RWPE2 (cell line): ENCODE measurements at regions not wholly inside any gene's neighbourhood (a gene's known extent, or its start where the extent isn't known, plus 50 kb on each side); places are given as distances from the start of the nearest gene placed in this dataset.

Experiments used
- ATAC-seq: fragments of 200-7000 bp; cut with Tn5 transposase; 3 replicates; pipeline ENCODE4 v1.9.1; 2021; ENCODE audit warnings: low read depth
- DNase-seq: peaks from one replicate; pipeline ENCODE4 v3.0.0-alpha.2; 2020; ENCODE audit warnings: low spot score
- H3K27ac ChIP-seq: fragments of 450-650 bp; 2 replicates; pipeline ENCODE4 v1.5.1; 2017; ENCODE audit warnings: mild to moderate bottlenecking; ENCODE audit not compliant: poor library complexity, severe bottlenecking
- H3K27me3 ChIP-seq: fragments of 250-450 bp; sonication (Bioruptor Pico); 2 replicates; pipeline ENCODE4 v1.5.1; 2021; ENCODE audit warnings: mild to moderate bottlenecking, moderate library complexity; ENCODE audit not compliant: insufficient read depth, poor library complexity, severe bottlenecking
- H3K36me3 ChIP-seq: fragments of 250-450 bp; sonication (Bioruptor Pico); 2 replicates; pipeline ENCODE4 v1.5.1; 2020; ENCODE audit warnings: low read depth, mild to moderate bottlenecking, moderate library complexity
- H3K4me1 ChIP-seq: fragments of 250-450 bp; sonication (Bioruptor Pico); 2 replicates; pipeline ENCODE4 v1.5.1; 2021; ENCODE audit warnings: mild to moderate bottlenecking, moderate library complexity; ENCODE audit not compliant: insufficient read depth, poor library complexity, severe bottlenecking
- H3K4me3 ChIP-seq: fragments of 250-450 bp; sonication (Bioruptor Pico); 2 replicates; pipeline ENCODE4 v1.5.1; 2021; ENCODE audit warnings: mild to moderate bottlenecking, moderate library complexity; ENCODE audit not compliant: severe bottlenecking
- H3K9me3 ChIP-seq: fragments of 250-450 bp; sonication (Bioruptor Pico); 2 replicates; pipeline ENCODE4 v1.5.1; 2021; ENCODE audit warnings: mild to moderate bottlenecking, moderate library complexity; ENCODE audit not compliant: severe bottlenecking
- CTCF ChIP-seq: fragments of 450-650 bp; IDR thresholded peaks from one replicate; pipeline ENCODE4 v1.5.1; 2017; ENCODE audit warnings: mild to moderate bottlenecking, moderate library complexity; ENCODE audit not compliant: poor library complexity, severe bottlenecking

GRCh38 chr4:127578967-127579366 lies 53.8 kb upstream of the INTU start:
- no peak overlapping the region for H3K27ac ChIP-seq
- ATAC-seq: no peak
- H3K4me3 ChIP-seq: no peak overlapping the region
- H3K9me3 ChIP-seq: no peaks in the 10 kb centered on the region
- H3K27me3 ChIP-seq: no peaks in the 10 kb centered on the region
- no peaks in the 10 kb centered on the region for H3K36me3 ChIP-seq
- no peaks in the 10 kb centered on the region for H3K4me1 ChIP-seq
- TF ChIP-seq CTCF: no peak
- no peak for DNase-seq

GRCh38 chr4:127579821-127580220 lies 52.9 kb upstream of the INTU start:
- Histone ChIP-seq H3K36me3 (no peaks in the 10 kb centered on the region), H3K27ac (no peak overlapping the region), H3K9me3 (no peaks in the 10 kb centered on the region), H3K27me3 (no peaks in the 10 kb centered on the region), H3K4me3 (no peak overlapping the region), H3K4me1 (no peaks in the 10 kb centered on the region)
- no peak for TF ChIP-seq CTCF
- no peak for ATAC-seq
- DNase-seq: no peak

GRCh38 chr4:127580300-127580699 lies 52.5 kb upstream of the INTU start:
- Histone ChIP-seq H3K27me3 (no peaks in the 10 kb centered on the region), H3K9me3 (no peaks in the 10 kb centered on the region), H3K4me1 (no peaks in the 10 kb centered on the region), H3K4me3 (no peak overlapping the region), H3K27ac (no peak overlapping the region), H3K36me3 (no peaks in the 10 kb centered on the region)
- DNase-seq (no peak), ATAC-seq (no peak)
- TF ChIP-seq CTCF: no peak

- no peak overlapping the region for H3K27ac ChIP-seq
- H3K27me3 ChIP-seq: no peaks in the 10 kb centered on the region
- DNase-seq (no peak), ATAC-seq (no peak)
- no peaks in the 10 kb centered on the region for H3K36me3 ChIP-seq
- H3K4me1 ChIP-seq: no peaks in the 10 kb centered on the region
- H3K9me3 ChIP-seq: no peaks in the 10 kb centered on the region
- no peak overlapping the region for H3K4me3 ChIP-seq
- no peak for TF ChIP-seq CTCF
Observed at GRCh38 chr4:127580891-127581290, 51.9 kb upstream of the INTU start.
